ENCODE measurements at regions not wholly inside any gene's neighbourhood (a gene's known extent, or its start where the extent isn't known, plus 50 kb on each side); places are given as distances from the start of the nearest gene placed in this dataset.

GRCh38 chr2:104654811-104655210 lies 199.1 kb upstream of the POU3F3 start:
- Histone ChIP-seq H3K4me1 (ENCODE audit: insufficient read depth) (no peaks in the 10 kb centered on the region), H3K27ac (no peak overlapping the region), H3K4me3 (no peak overlapping the region), H3K79me2 (ENCODE audit: insufficient read depth) (no peaks in the 10 kb centered on the region), H3K27me3 (replicated peaks; ENCODE audit: insufficient read depth) (peaks cover 7% of the 10 kb centered on the region; the same call in 1 of the 2 replicates), H3K9me3 (ENCODE audit: low read depth) (no peaks in the 10 kb centered on the region), H3K9me2 (ENCODE audit: insufficient read depth) (no peaks in the 10 kb centered on the region), H3K9ac (no peak overlapping the region), H3K4me2 (ENCODE audit: unreplicated experiment) (no peak overlapping the region), H2AFZ (no peak overlapping the region), H3F3A (ENCODE audit: insufficient read depth) (no peaks in the 10 kb centered on the region), H4K20me1 (ENCODE audit: insufficient read depth) (no peaks in the 10 kb centered on the region), H3K36me3 (ENCODE audit: low read depth) (no peaks in the 10 kb centered on the region)
- in situ Hi-C loops (cut with MboI) = no loop called here
- DNase-seq = no peak
- TF ChIP-seq EZH2 (IDR thresholded peaks at IDR 0.05; ENCODE audit: insufficient read depth, poor library complexity, severe bottlenecking) (no peak), EZH2phosphoT487 (IDR thresholded peaks at IDR 0.05; ENCODE audit: insufficient read depth, low read depth) (no peak)
- WGBS, 2 experiments (ENCODE audit: low coverage in 1 of 2, low lambda C conversion rate in 2 of 2, missing lambda C conversion rate in 2 of 2) = 1 to 4% methylated on average over 4 of the region's 4 CpGs

- Histone ChIP-seq H3F3A (ENCODE audit: insufficient read depth) (no peaks in the 10 kb centered on the region), H3K9me2 (ENCODE audit: insufficient read depth) (no peaks in the 10 kb centered on the region), H3K27ac (no peak overlapping the region), H2AFZ (no peak overlapping the region), H3K4me2 (ENCODE audit: unreplicated experiment) (no peak overlapping the region), H3K36me3 (ENCODE audit: low read depth) (no peaks in the 10 kb centered on the region), H3K9ac (no peak overlapping the region), H3K4me3 (no peak overlapping the region), H3K9me3 (ENCODE audit: low read depth) (no peaks in the 10 kb centered on the region), H4K20me1 (ENCODE audit: insufficient read depth) (no peaks in the 10 kb centered on the region), H3K27me3 (replicated peaks; ENCODE audit: insufficient read depth) (peaks cover 7% of the 10 kb centered on the region; the same call in 1 of the 2 replicates), H3K4me1 (ENCODE audit: insufficient read depth) (no peaks in the 10 kb centered on the region), H3K79me2 (ENCODE audit: insufficient read depth) (no peaks in the 10 kb centered on the region)
- TF ChIP-seq EZH2 (IDR thresholded peaks at IDR 0.05; ENCODE audit: insufficient read depth, poor library complexity, severe bottlenecking) (no peak), EZH2phosphoT487 (IDR thresholded peaks at IDR 0.05; ENCODE audit: insufficient read depth, low read depth) (no peak)
- WGBS, 2 experiments (ENCODE audit: low coverage in 1 of 2, low lambda C conversion rate in 2 of 2, missing lambda C conversion rate in 2 of 2) = 75 to 76% methylated on average over 20 of the region's 20 CpGs
- DNase-seq = no peak
- in situ Hi-C loops (cut with MboI) = no loop called here
Observed at GRCh38 chr2:104656571-104657163, 197.2 kb upstream of the POU3F3 start.

- H2AFZ ChIP-seq = no peak overlapping the region
- no peaks in the 10 kb centered on the region for H4K20me1 ChIP-seq (ENCODE audit: insufficient read depth)
- H3K27me3 ChIP-seq (replicated peaks; ENCODE audit: insufficient read depth) = peaks cover 7% of the 10 kb centered on the region; the same call in 1 of the 2 replicates
- H3K4me1 ChIP-seq (ENCODE audit: insufficient read depth) = no peaks in the 10 kb centered on the region
- TF ChIP-seq EZH2phosphoT487 (IDR thresholded peaks at IDR 0.05; ENCODE audit: insufficient read depth, low read depth) (no peak), EZH2 (IDR thresholded peaks at IDR 0.05; ENCODE audit: insufficient read depth, poor library complexity, severe bottlenecking) (no peak)
- no peaks in the 10 kb centered on the region for H3K9me3 ChIP-seq (ENCODE audit: low read depth)
- no peaks in the 10 kb centered on the region for H3F3A ChIP-seq (ENCODE audit: insufficient read depth)
- no peak overlapping the region for H3K9ac ChIP-seq
- no peak overlapping the region for H3K4me3 ChIP-seq
- no peaks in the 10 kb centered on the region for H3K79me2 ChIP-seq (ENCODE audit: insufficient read depth)
- peak; percentile 14 for DNase-seq
- no peak overlapping the region for H3K4me2 ChIP-seq (ENCODE audit: unreplicated experiment)
- in situ Hi-C loops (cut with MboI) = no loop called here
- 48% methylated on average over 19 of the region's 19 CpGs for WGBS, 2 experiments (ENCODE audit: low coverage in 1 of 2, low lambda C conversion rate in 2 of 2, missing lambda C conversion rate in 2 of 2)
- H3K27ac ChIP-seq = no peak overlapping the region
- no peaks in the 10 kb centered on the region for H3K9me2 ChIP-seq (ENCODE audit: insufficient read depth)
- no peaks in the 10 kb centered on the region for H3K36me3 ChIP-seq (ENCODE audit: low read depth)
Observed at GRCh38 chr2:104658144-104658835, 195.6 kb upstream of the POU3F3 start.

- TF ChIP-seq EZH2phosphoT487 (IDR thresholded peaks at IDR 0.05; ENCODE audit: insufficient read depth, low read depth) (no peak), EZH2 (IDR thresholded peaks at IDR 0.05; ENCODE audit: insufficient read depth, poor library complexity, severe bottlenecking) (no peak)
- in situ Hi-C loops (cut with MboI) = no loop called here
- no peak overlapping the region for H3K9ac ChIP-seq
Observed at GRCh38 chr2:104658904-104659591, 194.9 kb upstream of the POU3F3 start.

More at GRCh38 chr2:104658904-104659591, 194.9 kb upstream of the POU3F3 start:
- no peaks in the 10 kb centered on the region for H3K36me3 ChIP-seq (ENCODE audit: low read depth)
- no peaks in the 10 kb centered on the region for H3F3A ChIP-seq (ENCODE audit: insufficient read depth)
- no peaks in the 10 kb centered on the region for H3K9me3 ChIP-seq (ENCODE audit: low read depth)
- H3K4me1 ChIP-seq (ENCODE audit: insufficient read depth) = no peaks in the 10 kb centered on the region
- no peaks in the 10 kb centered on the region for H3K79me2 ChIP-seq (ENCODE audit: insufficient read depth)
- H4K20me1 ChIP-seq (ENCODE audit: insufficient read depth) = no peaks in the 10 kb centered on the region
- H3K4me3 ChIP-seq = no peak overlapping the region
- peaks cover 7% of the 10 kb centered on the region; the same call in 1 of the 2 replicates for H3K27me3 ChIP-seq (replicated peaks; ENCODE audit: insufficient read depth)
- no peak overlapping the region for H3K27ac ChIP-seq
- no peaks in the 10 kb centered on the region for H3K9me2 ChIP-seq (ENCODE audit: insufficient read depth)
- DNase-seq = no peak
- H3K4me2 ChIP-seq (ENCODE audit: unreplicated experiment) = no peak overlapping the region
- 29 to 34% methylated on average over 53 of the region's 53 CpGs for WGBS, 2 experiments (ENCODE audit: low coverage in 1 of 2, low lambda C conversion rate in 2 of 2, missing lambda C conversion rate in 2 of 2)
- H2AFZ ChIP-seq = no peak overlapping the region

Data from GM23248 (cell line).